IMR-90 (cell line): ENCODE measurements at regions not wholly inside any gene's neighbourhood (a gene's known extent, or its start where the extent isn't known, plus 50 kb on each side); places are given as distances from the start of the nearest gene placed in this dataset.

Source experiments
- ATAC-seq: fragments of 200-7000 bp; cut with Tn5 transposase; 2 replicates; pipeline ENCODE4 v1.9.1; 2020; ENCODE audit warnings: low read depth, mild to moderate bottlenecking, moderate library complexity
- BruUV-seq: library from RNA; stranded (reverse); fragments of 400-500 nt; replicated peaks from 2 replicates; lab custom pipeline; 2021; lab: Mats Ljungman, UMichigan
- CTCF ChIA-PET: fragments of 300-600 bp; formaldehyde crosslinking; extraction: SDS; loops from one replicate; lab custom pipeline; 2021; ENCODE audit warnings: antibody characterized with exemption; lab: Yijun Ruan, JAX
- POLR2A ChIA-PET: fragments of 300-600 bp; sonication (Branson Sonifier 250); formaldehyde crosslinking; loops from one replicate; lab custom pipeline; 2022; ENCODE audit warnings: antibody characterized with exemption; ENCODE audit not compliant: unreplicated experiment; lab: Charles Lee
- DNase-seq: peaks from one replicate; pipeline ENCODE4 v3.0.0; 2013
- H2AFZ ChIP-seq: replicated peaks from 2 replicates; pipeline ENCODE3; 2013; ENCODE audit warnings: low read length, mild to moderate bottlenecking; ENCODE audit not compliant: poor library complexity
- H2AK5ac ChIP-seq: 2 replicates; pipeline ENCODE4 v1.6.1; 2013; ENCODE audit warnings: low read depth, low read length, inconsistent platforms
- H2AK9ac ChIP-seq: replicated peaks from 2 replicates; pipeline ENCODE3; 2013; ENCODE audit warnings: mild to moderate bottlenecking, low read depth, low read length, moderate library complexity; ENCODE audit not compliant: poor library complexity
- H2BK120ac ChIP-seq: 2 replicates; pipeline ENCODE4 v1.6.1; 2013; ENCODE audit warnings: low read depth, low read length, inconsistent platforms
- H2BK15ac ChIP-seq: 3 replicates; pipeline ENCODE4 v1.6.1; 2013; ENCODE audit warnings: low read depth, low read length, inconsistent platforms
- H2BK20ac ChIP-seq: 2 replicates; pipeline ENCODE4 v1.6.1; 2013; ENCODE audit warnings: low read depth, mild to moderate bottlenecking, inconsistent platforms, low read length, moderate library complexity
- H2BK5ac ChIP-seq: 2 replicates; pipeline ENCODE4 v1.6.1; 2013; ENCODE audit warnings: mild to moderate bottlenecking, low read depth, low read length, inconsistent platforms; ENCODE audit not compliant: poor library complexity, severe bottlenecking
- H3K14ac ChIP-seq: replicated peaks from 2 replicates; pipeline ENCODE4 v1.6.1; 2013; ENCODE audit warnings: low read depth, low read length, inconsistent platforms
- H3K18ac ChIP-seq: 2 replicates; pipeline ENCODE4 v1.6.1; 2013; ENCODE audit warnings: low read depth, low read length, control low read depth
- H3K23ac ChIP-seq: 2 replicates; pipeline ENCODE4 v1.6.1; 2013; ENCODE audit warnings: low read depth, low read length, inconsistent platforms
- H3K27ac ChIP-seq: 2 replicates; pipeline ENCODE4 v1.5.1; 2013; ENCODE audit warnings: mild to moderate bottlenecking, control low read depth, low read length; ENCODE audit not compliant: insufficient read depth
- H3K27me3 ChIP-seq: 2 replicates; pipeline ENCODE4 v1.6.1; 2013; ENCODE audit warnings: low read length; ENCODE audit not compliant: control insufficient read depth, insufficient read depth
- H3K36me3 ChIP-seq: 2 replicates; pipeline ENCODE4 v1.6.1; 2013; ENCODE audit warnings: low read length, mixed read lengths; ENCODE audit not compliant: control insufficient read depth, insufficient read depth
- H3K4ac ChIP-seq: 2 replicates; pipeline ENCODE4 v1.6.1; 2013; ENCODE audit warnings: low read depth, low read length, inconsistent platforms
- H3K4me1 ChIP-seq: 2 replicates; pipeline ENCODE4 v1.6.1; 2013; ENCODE audit warnings: low read length, mixed read lengths; ENCODE audit not compliant: control insufficient read depth, insufficient read depth
- H3K4me2 ChIP-seq: 2 replicates; pipeline ENCODE4 v1.6.1; 2013; ENCODE audit warnings: low read depth, mild to moderate bottlenecking, control low read depth, low read length, moderate library complexity
- H3K4me3 ChIP-seq: 2 replicates; pipeline ENCODE4 v1.5.1; 2013; ENCODE audit warnings: low read depth, mild to moderate bottlenecking, control low read depth, low read length, moderate library complexity; ENCODE audit not compliant: insufficient read depth
- H3K56ac ChIP-seq: 2 replicates; pipeline ENCODE4 v1.6.1; 2013; ENCODE audit warnings: low read length, inconsistent platforms; ENCODE audit not compliant: insufficient read depth; ENCODE audit errors: extremely low read depth
- H3K79me1 ChIP-seq, 2 experiments: 2 replicates each; pipeline ENCODE4 v1.6.1; 2013; ENCODE audit warnings: low read length in 2 of 2, inconsistent platforms in 1 of 2, low read depth in 1 of 2
- H3K9ac ChIP-seq: 2 replicates; pipeline ENCODE4 v1.6.1; 2013; ENCODE audit warnings: low read depth, low read length, control low read depth
- H3K9me1 ChIP-seq: 2 replicates; pipeline ENCODE4 v1.6.1; 2013; ENCODE audit warnings: low read length, inconsistent platforms; ENCODE audit not compliant: insufficient read depth
- H3K9me3 ChIP-seq: 2 replicates; pipeline ENCODE4 v1.6.1; 2013; ENCODE audit warnings: low read length; ENCODE audit not compliant: control insufficient read depth, insufficient read depth
- H4K20me1 ChIP-seq: 2 replicates; pipeline ENCODE4 v1.6.1; 2013; ENCODE audit warnings: low read length, inconsistent platforms; ENCODE audit not compliant: insufficient read depth
- H4K5ac ChIP-seq: 2 replicates; pipeline ENCODE4 v1.6.1; 2013; ENCODE audit warnings: mild to moderate bottlenecking, low read depth, low read length, control low read depth
- H4K8ac ChIP-seq, 2 experiments: 2 replicates each; pipeline ENCODE4 v1.6.1; 2013; ENCODE audit warnings: low read depth in 2 of 2, low read length in 2 of 2, control low read depth in 1 of 2, inconsistent platforms in 1 of 2
- H4K91ac ChIP-seq: 2 replicates; pipeline ENCODE4 v1.6.1; 2013; ENCODE audit warnings: low read depth, low read length, inconsistent platforms; ENCODE audit not compliant: insufficient read depth
- BHLHE40 ChIP-seq: fragments of 150-350 bp; IDR thresholded peaks from 2 replicates; pipeline ENCODE4 v1.6.1; 2016; ENCODE audit warnings: mild to moderate bottlenecking, low read depth, low read length
- CEBPB ChIP-seq: IDR thresholded peaks from 2 replicates; pipeline ENCODE4 v1.6.1; 2012; ENCODE audit warnings: low read depth, low read length, improper control_type of control experiment
- FOS ChIP-seq: fragments of 150-350 bp; IDR thresholded peaks from 2 replicates; pipeline ENCODE4 v1.6.1; 2016; ENCODE audit warnings: low read depth, low read length
- MAZ ChIP-seq: IDR thresholded peaks from 2 replicates; pipeline ENCODE4 v1.6.1; 2012; ENCODE audit warnings: low read depth, mild to moderate bottlenecking, low read length, improper control_type of control experiment, moderate library complexity, borderline replicate concordance
- NFE2L2 ChIP-seq: fragments of 150-350 bp; IDR thresholded peaks from 2 replicates; pipeline ENCODE4 v1.6.1; 2016; ENCODE audit warnings: low read depth, mild to moderate bottlenecking, low read length
- POLR2A ChIP-seq: IDR thresholded peaks from 2 replicates; pipeline ENCODE4 v1.6.1; 2012; ENCODE audit warnings: mild to moderate bottlenecking, low read depth, low read length
- RAD21 ChIP-seq: IDR thresholded peaks from 2 replicates; pipeline ENCODE4 v1.6.1; 2012; ENCODE audit warnings: low read length, improper control_type of control experiment
- RCOR1 ChIP-seq: IDR thresholded peaks from 2 replicates; pipeline ENCODE4 v1.6.1; 2012; ENCODE audit warnings: mild to moderate bottlenecking, low read length, improper control_type of control experiment; ENCODE audit not compliant: insufficient replicate concordance
- RFX5 ChIP-seq: IDR thresholded peaks from 2 replicates; pipeline ENCODE4 v1.8.0; 2012; ENCODE audit warnings: low read depth, mild to moderate bottlenecking, low read length, moderate library complexity
- SMC3 ChIP-seq: fragments of 150-350 bp; IDR thresholded peaks from 2 replicates; pipeline ENCODE4 v1.6.1; 2016; ENCODE audit warnings: low read depth, mild to moderate bottlenecking, antibody characterized with exemption, low read length, moderate library complexity
- WGBS, 2 experiments: methylation state at CpG; one replicate each; pipeline versions ENCODE4 v1.1.5 to v1.1.7; 2013; ENCODE audit warnings: missing lambda C conversion rate in 2 of 2; ENCODE audit not compliant: insufficient read length in 1 of 2; ENCODE audit errors: extremely low coverage in 2 of 2; 5-methylcytosine and 5-hydroxymethylcytosine counted together
- dilution Hi-C: fragments of 300-500 bp; cut with HindIII; formaldehyde crosslinking; loops from one replicate; pipeline ENCODE4 v1.14.3; 2018; ENCODE audit warnings: low sequenced_read_pairs; ENCODE audit not compliant: unreplicated experiment
- in situ Hi-C: fragments of 300-500 bp; cut with MboI; formaldehyde crosslinking; loops from 3 replicates; pipeline ENCODE4 v1.14.3; 2019; ENCODE audit warnings: low sequenced_read_pairs, inconsistent platforms, mixed read lengths
- intact Hi-C: fragments of 100-400 bp; cut with micrococcal nuclease; formaldehyde crosslinking; loops from 2 replicates; pipeline ENCODE4 v1.10.0; 2022
- TF ChIP-seq, protein P1 (sequence below): fragments of 150-350 bp; IDR thresholded peaks from 2 replicates; pipeline ENCODE4 v1.6.1; 2016; ENCODE audit warnings: low read depth, mild to moderate bottlenecking, low read length, moderate library complexity, borderline replicate concordance
- TF ChIP-seq, protein P2 (sequence below): conservative IDR thresholded peaks from 2 replicates; pipeline ENCODE4 v1.5.1; 2012; ENCODE audit warnings: mild to moderate bottlenecking, low read depth, low read length, improper control_type of control experiment

DNA sequence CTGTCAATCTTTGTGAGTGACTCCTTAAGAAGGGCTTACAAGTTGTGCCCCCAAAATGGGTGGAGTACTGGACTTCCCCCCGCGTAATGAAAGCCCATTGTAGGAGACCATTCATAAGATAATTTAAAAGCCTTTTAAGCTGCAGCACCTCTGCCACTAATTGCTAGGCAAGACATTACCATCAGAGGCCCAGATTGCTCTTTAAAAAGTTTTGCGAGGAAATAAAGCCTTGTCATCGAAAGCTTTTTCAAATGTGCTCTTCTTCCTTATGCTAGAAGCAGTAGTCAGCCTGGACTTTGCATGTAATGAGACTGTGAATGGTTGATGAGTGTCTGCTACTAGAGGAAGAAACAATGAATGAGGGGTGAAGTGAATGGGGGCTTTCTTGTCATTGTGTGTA is 345.3 kb upstream of the CDH2 start:
- ChIA-PET POLR2A (no interaction called here), CTCF (no interaction called here)
- no peak for ATAC-seq
- H3K9ac ChIP-seq: no peak overlapping the region
- no peak overlapping the region for H4K5ac ChIP-seq
- dilution Hi-C loops: no loop called here
- no peak overlapping the region for H4K8ac ChIP-seq
- no peaks in the 10 kb centered on the region for H4K20me1 ChIP-seq
- WGBS, 2 experiments: 50% methylated on average over 4 of the region's 4 CpGs; no CpG with 5 or more reads in 1 of the 2 experiments
- no peak overlapping the region for H3K56ac ChIP-seq
- H3K18ac ChIP-seq: no peak overlapping the region
- no peak overlapping the region for H3K4ac ChIP-seq
- DNase-seq: no peak
- H2BK120ac ChIP-seq: no peak overlapping the region
- H3K4me2 ChIP-seq: no peak overlapping the region
- no peak overlapping the region for H2BK15ac ChIP-seq
- peaks cover 2% of the 10 kb centered on the region; the same call in 1 of the 2 replicates for H3K9me3 ChIP-seq
- H4K91ac ChIP-seq: no peak overlapping the region
- H3K79me1 ChIP-seq: no peaks in the 10 kb centered on the region
- no peaks in the 10 kb centered on the region for H3K9me1 ChIP-seq
- no peak overlapping the region for H2AK5ac ChIP-seq
- H3K27ac ChIP-seq: no peak overlapping the region
- no peaks in the 10 kb centered on the region for H3K4me1 ChIP-seq
- no peak overlapping the region for H2AFZ ChIP-seq
- H2AK9ac ChIP-seq: no peak overlapping the region
- no peak overlapping the region for H2BK20ac ChIP-seq
- no peak overlapping the region for H3K4me3 ChIP-seq
- H2BK5ac ChIP-seq: no peak overlapping the region
- in situ Hi-C loops: no loop called here
- intact Hi-C loops: no loop called here
- H3K14ac ChIP-seq: no peak overlapping the region
- no peaks in the 10 kb centered on the region for H3K27me3 ChIP-seq
- no peak for TF ChIP-seq SMC3
- no peak for TF ChIP-seq FOS
- no peak for TF ChIP-seq MAZ
- no peak for TF ChIP-seq RAD21
- TF ChIP-seq, protein P1, sequence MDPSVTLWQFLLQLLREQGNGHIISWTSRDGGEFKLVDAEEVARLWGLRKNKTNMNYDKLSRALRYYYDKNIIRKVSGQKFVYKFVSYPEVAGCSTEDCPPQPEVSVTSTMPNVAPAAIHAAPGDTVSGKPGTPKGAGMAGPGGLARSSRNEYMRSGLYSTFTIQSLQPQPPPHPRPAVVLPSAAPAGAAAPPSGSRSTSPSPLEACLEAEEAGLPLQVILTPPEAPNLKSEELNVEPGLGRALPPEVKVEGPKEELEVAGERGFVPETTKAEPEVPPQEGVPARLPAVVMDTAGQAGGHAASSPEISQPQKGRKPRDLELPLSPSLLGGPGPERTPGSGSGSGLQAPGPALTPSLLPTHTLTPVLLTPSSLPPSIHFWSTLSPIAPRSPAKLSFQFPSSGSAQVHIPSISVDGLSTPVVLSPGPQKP: no peak
- no peak for TF ChIP-seq BHLHE40
- no peak for TF ChIP-seq RFX5
- TF ChIP-seq NFE2L2: no peak
- TF ChIP-seq, protein P2, sequence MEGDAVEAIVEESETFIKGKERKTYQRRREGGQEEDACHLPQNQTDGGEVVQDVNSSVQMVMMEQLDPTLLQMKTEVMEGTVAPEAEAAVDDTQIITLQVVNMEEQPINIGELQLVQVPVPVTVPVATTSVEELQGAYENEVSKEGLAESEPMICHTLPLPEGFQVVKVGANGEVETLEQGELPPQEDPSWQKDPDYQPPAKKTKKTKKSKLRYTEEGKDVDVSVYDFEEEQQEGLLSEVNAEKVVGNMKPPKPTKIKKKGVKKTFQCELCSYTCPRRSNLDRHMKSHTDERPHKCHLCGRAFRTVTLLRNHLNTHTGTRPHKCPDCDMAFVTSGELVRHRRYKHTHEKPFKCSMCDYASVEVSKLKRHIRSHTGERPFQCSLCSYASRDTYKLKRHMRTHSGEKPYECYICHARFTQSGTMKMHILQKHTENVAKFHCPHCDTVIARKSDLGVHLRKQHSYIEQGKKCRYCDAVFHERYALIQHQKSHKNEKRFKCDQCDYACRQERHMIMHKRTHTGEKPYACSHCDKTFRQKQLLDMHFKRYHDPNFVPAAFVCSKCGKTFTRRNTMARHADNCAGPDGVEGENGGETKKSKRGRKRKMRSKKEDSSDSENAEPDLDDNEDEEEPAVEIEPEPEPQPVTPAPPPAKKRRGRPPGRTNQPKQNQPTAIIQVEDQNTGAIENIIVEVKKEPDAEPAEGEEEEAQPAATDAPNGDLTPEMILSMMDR: no peak
- TF ChIP-seq CEBPB: no peak
- no peak for TF ChIP-seq RCOR1
- no peak for TF ChIP-seq POLR2A
- BruUV-seq: no TSS peak
- H3K23ac ChIP-seq: no peak overlapping the region
- no peaks in the 10 kb centered on the region for H3K36me3 ChIP-seq
